ENCODE measurements at regions not wholly inside any gene's neighbourhood (a gene's known extent, or its start where the extent isn't known, plus 50 kb on each side); places are given as distances from the start of the nearest gene placed in this dataset.

DNA sequence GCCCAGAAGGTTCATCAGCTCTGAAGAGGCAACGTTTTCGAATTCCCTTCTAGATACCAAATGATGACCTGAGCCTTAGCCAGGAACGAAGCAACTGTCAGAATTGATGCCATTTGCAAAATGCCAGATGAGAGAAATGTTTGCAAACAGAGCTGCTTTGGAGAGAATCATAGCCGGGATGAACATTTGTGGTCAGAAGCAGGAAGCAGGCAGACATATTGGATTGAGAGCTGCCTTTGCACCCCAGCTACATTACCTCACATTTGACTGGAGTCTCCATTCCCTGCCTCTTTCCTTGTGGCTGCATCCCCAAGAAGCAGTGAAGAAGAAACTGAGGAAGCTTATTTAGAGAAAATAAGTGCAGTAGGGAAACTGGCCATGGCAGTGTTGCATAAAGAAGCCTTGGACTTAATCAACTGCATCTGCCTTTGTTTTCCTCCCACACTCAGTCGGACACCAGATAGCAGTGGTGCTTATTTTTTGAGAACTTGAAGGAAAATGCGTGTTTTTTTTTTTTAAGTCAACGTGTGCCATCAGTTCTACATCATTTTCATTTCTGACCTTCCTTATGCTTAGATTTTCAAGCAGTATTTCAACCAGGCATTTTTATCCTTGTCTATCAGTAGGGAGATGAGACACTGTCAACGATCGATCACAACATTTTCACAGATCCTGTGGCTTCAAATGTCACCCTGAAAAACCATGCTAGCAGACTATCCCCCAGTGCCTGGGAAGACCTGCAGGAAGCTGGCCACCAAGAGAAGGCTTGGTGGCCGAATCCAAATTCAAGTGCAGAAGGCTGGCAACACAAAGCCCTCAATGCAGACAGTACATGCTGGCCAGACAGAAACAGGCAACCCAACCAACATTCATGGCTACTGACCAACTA is 541.2 kb upstream of the JARID2 start:
- no peaks in the 10 kb centered on the region; a peak in 2 of 4 replicates for H3K27me3 ChIP-seq (replicated peaks in 1 of 2; ENCODE audit: control insufficient read depth in 2 of 2, insufficient read depth in 2 of 2, low read length in 1 of 2)
- ATAC-seq, result no peak
- no peaks in the 10 kb centered on the region; the same call in 2 of the 3 replicates for H3K9me3 ChIP-seq (replicated peaks; ENCODE audit: control insufficient read depth, insufficient read depth, low read length)
- in situ Hi-C loops (cut with MboI) (no loop called here), intact Hi-C loops (cut with micrococcal nuclease; ENCODE audit: unreplicated experiment) (no loop called here)
- 55% methylated on average over 10 of the region's 10 CpGs for WGBS (ENCODE audit: insufficient coverage, insufficient replicate concordance, low lambda C conversion rate, missing lambda C conversion rate)
- no peak overlapping the region for H3K4me2 ChIP-seq (ENCODE audit: control insufficient read depth, insufficient read depth)
- H3K4me1 ChIP-seq (ENCODE audit: control insufficient read depth, insufficient read depth, low read length), result no peaks in the 10 kb centered on the region
- ChIA-PET SMC1A (ENCODE audit: uncharacterized antibody, unreplicated experiment) (interaction anchor here (0.9 to 1.9 kb wide), 5 partner anchors 10 to 57 kb away, joined by 3 to 5 read pairs (median 3); no protein-coding TSS in a partner anchor), CTCF (interaction anchor here (1.1 kb wide), 1 partner anchor 13 kb away, joined by 3 read pairs; no protein-coding TSS in a partner anchor), RAD21 (ENCODE audit: unreplicated experiment) (interaction anchor here (1.3 kb wide), 1 partner anchor 24 kb away, joined by 4 read pairs; no protein-coding TSS in a partner anchor), POLR2A (no interaction called here)
- no peak overlapping the region for H3K27ac ChIP-seq (ENCODE audit: control insufficient read depth, insufficient read depth)
- no peak overlapping the region for H2AFZ ChIP-seq (ENCODE audit: control insufficient read depth, low read depth, low read length)
- H3K79me2 ChIP-seq (ENCODE audit: control insufficient read depth, insufficient read depth, low read length), result no peaks in the 10 kb centered on the region
- DNase-seq (ENCODE audit: low read depth, low spot score), result no peak
- H3K36me3 ChIP-seq (ENCODE audit: control insufficient read depth in 2 of 2, insufficient read depth in 2 of 2, low read length in 1 of 2), result no peaks in the 10 kb centered on the region
- no TSS peak for BruUV-seq (replicated peaks)
- no peak overlapping the region for H3K4me3 ChIP-seq
- H4K20me1 ChIP-seq (ENCODE audit: control insufficient read depth, insufficient read depth), result no peaks in the 10 kb centered on the region; the same call in 1 of the 2 replicates
- no peak overlapping the region for H3K9ac ChIP-seq (ENCODE audit: control insufficient read depth, insufficient read depth, low read length)
- TF ChIP-seq YY1 (IDR thresholded peaks at IDR 0.05; ENCODE audit: low read depth, low read length), result no peak
- TF ChIP-seq JUND (IDR thresholded peaks at IDR 0.05; ENCODE audit: low read depth, low read length), result no peak
- TF ChIP-seq, protein P1, sequence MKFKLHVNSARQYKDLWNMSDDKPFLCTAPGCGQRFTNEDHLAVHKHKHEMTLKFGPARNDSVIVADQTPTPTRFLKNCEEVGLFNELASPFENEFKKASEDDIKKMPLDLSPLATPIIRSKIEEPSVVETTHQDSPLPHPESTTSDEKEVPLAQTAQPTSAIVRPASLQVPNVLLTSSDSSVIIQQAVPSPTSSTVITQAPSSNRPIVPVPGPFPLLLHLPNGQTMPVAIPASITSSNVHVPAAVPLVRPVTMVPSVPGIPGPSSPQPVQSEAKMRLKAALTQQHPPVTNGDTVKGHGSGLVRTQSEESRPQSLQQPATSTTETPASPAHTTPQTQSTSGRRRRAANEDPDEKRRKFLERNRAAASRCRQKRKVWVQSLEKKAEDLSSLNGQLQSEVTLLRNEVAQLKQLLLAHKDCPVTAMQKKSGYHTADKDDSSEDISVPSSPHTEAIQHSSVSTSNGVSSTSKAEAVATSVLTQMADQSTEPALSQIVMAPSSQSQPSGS (IDR thresholded peaks at IDR 0.05; ENCODE audit: low read length), result no peak
- TF ChIP-seq, protein P2, sequence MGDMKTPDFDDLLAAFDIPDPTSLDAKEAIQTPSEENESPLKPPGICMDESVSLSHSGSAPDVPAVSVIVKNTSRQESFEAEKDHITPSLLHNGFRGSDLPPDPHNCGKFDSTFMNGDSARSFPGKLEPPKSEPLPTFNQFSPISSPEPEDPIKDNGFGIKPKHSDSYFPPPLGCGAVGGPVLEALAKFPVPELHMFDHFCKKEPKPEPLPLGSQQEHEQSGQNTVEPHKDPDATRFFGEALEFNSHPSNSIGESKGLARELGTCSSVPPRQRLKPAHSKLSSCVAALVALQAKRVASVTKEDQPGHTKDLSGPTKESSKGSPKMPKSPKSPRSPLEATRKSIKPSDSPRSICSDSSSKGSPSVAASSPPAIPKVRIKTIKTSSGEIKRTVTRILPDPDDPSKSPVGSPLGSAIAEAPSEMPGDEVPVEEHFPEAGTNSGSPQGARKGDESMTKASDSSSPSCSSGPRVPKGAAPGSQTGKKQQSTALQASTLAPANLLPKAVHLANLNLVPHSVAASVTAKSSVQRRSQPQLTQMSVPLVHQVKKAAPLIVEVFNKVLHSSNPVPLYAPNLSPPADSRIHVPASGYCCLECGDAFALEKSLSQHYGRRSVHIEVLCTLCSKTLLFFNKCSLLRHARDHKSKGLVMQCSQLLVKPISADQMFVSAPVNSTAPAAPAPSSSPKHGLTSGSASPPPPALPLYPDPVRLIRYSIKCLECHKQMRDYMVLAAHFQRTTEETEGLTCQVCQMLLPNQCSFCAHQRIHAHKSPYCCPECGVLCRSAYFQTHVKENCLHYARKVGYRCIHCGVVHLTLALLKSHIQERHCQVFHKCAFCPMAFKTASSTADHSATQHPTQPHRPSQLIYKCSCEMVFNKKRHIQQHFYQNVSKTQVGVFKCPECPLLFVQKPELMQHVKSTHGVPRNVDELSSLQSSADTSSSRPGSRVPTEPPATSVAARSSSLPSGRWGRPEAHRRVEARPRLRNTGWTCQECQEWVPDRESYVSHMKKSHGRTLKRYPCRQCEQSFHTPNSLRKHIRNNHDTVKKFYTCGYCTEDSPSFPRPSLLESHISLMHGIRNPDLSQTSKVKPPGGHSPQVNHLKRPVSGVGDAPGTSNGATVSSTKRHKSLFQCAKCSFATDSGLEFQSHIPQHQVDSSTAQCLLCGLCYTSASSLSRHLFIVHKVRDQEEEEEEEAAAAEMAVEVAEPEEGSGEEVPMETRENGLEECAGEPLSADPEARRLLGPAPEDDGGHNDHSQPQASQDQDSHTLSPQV (IDR thresholded peaks at IDR 0.05), result no peak
- TF ChIP-seq, protein P3, sequence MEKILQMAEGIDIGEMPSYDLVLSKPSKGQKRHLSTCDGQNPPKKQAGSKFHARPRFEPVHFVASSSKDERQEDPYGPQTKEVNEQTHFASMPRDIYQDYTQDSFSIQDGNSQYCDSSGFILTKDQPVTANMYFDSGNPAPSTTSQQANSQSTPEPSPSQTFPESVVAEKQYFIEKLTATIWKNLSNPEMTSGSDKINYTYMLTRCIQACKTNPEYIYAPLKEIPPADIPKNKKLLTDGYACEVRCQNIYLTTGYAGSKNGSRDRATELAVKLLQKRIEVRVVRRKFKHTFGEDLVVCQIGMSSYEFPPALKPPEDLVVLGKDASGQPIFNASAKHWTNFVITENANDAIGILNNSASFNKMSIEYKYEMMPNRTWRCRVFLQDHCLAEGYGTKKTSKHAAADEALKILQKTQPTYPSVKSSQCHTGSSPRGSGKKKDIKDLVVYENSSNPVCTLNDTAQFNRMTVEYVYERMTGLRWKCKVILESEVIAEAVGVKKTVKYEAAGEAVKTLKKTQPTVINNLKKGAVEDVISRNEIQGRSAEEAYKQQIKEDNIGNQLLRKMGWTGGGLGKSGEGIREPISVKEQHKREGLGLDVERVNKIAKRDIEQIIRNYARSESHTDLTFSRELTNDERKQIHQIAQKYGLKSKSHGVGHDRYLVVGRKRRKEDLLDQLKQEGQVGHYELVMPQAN (conservative IDR thresholded peaks at IDR 0.05), result no peak
- TF ChIP-seq HDAC6 (IDR thresholded peaks at IDR 0.05; ENCODE audit: unreplicated experiment), result no peak
- TF ChIP-seq GABPA (IDR thresholded peaks at IDR 0.05; ENCODE audit: low read depth), result no peak
- TF ChIP-seq CBFB (IDR thresholded peaks at IDR 0.05; ENCODE audit: low read depth), result no peak
- no peak for TF ChIP-seq ZSCAN29 (IDR thresholded peaks at IDR 0.05)
- no peak for TF ChIP-seq RELA (IDR thresholded peaks at IDR 0.05; ENCODE audit: borderline replicate concordance, partially characterized antibody)
- no peak for TF ChIP-seq EGR1 (IDR thresholded peaks at IDR 0.05; ENCODE audit: borderline replicate concordance in 1 of 2, low read depth in 2 of 2, low read length in 2 of 2)
- TF ChIP-seq SRF (IDR thresholded peaks at IDR 0.05; ENCODE audit: low read depth in 2 of 2, low read length in 2 of 2), result no peak
- TF ChIP-seq SPI1 (IDR thresholded peaks at IDR 0.05; ENCODE audit: borderline replicate concordance, insufficient read depth, low read depth, low read length), result no peak
- FAIRE-seq, result no peak

All from GM12878 (cell line).